AG10803 (cell line): ENCODE measurements at regions not wholly inside any gene's neighbourhood (a gene's known extent, or its start where the extent isn't known, plus 50 kb on each side); places are given as distances from the start of the nearest gene placed in this dataset.

Experiments used
- DNase-seq: peaks from one replicate; pipeline ENCODE4 v3.0.0; 2010; ENCODE audit warnings: low read depth
- H3K4me3 ChIP-seq: 2 replicates; pipeline ENCODE4 v1.5.1; 2011; ENCODE audit warnings: mild to moderate bottlenecking, low read length, control low read depth
- CTCF ChIP-seq: conservative IDR thresholded peaks from 2 replicates; pipeline ENCODE4 v1.5.1; 2011; ENCODE audit warnings: mild to moderate bottlenecking, low read length, control low read depth, inconsistent platforms

GRCh38 chr6:132898376-132898775, 84.0 kb downstream of the RPS12 start:
- no peak overlapping the region for H3K4me3 ChIP-seq
- no peak for TF ChIP-seq CTCF
- no peak for DNase-seq

GRCh38 chr6:132900849-132901248, 86.5 kb downstream of the RPS12 start:
- H3K4me3 ChIP-seq, result no peak overlapping the region
- DNase-seq, result no peak
- TF ChIP-seq CTCF, result no peak

- DNase-seq, result no peak
- no peak overlapping the region for H3K4me3 ChIP-seq
- TF ChIP-seq CTCF, result no peak
Measured at GRCh38 chr6:132902901-132903300, 88.5 kb downstream of the RPS12 start.

- DNase-seq, result peak; percentile 1
- no peak overlapping the region for H3K4me3 ChIP-seq
- no peak for TF ChIP-seq CTCF
Measured at GRCh38 chr6:132907231-132907630, 92.9 kb downstream of the RPS12 start.

- no peak for TF ChIP-seq CTCF
- DNase-seq, result peak; percentile 28
- H3K4me3 ChIP-seq, result no peak overlapping the region
Measured at GRCh38 chr6:132907914-132908313, 93.5 kb downstream of the RPS12 start.

GRCh38 chr6:132909742-132910141, 95.4 kb downstream of the RPS12 start:
- no peak for DNase-seq
- TF ChIP-seq CTCF, result no peak
- no peak overlapping the region for H3K4me3 ChIP-seq

GRCh38 chr6:132910759-132911158, 96.4 kb downstream of the RPS12 start:
- H3K4me3 ChIP-seq, result no peak overlapping the region
- no peak for TF ChIP-seq CTCF
- DNase-seq, result no peak
